H1 (cell line): ENCODE measurements at regions not wholly inside any gene's neighbourhood (a gene's known extent, or its start where the extent isn't known, plus 50 kb on each side); places are given as distances from the start of the nearest gene placed in this dataset.

Experiments
- CTCF ChIA-PET: fragments of 300-600 bp; sonication (Branson Sonifier 250); formaldehyde crosslinking; loops from one replicate; lab custom pipeline; 2021; ENCODE audit not compliant: partially characterized antibody; lab: Charles Lee
- POLR2A ChIA-PET: fragments of 300-600 bp; sonication (Branson Sonifier 250); formaldehyde crosslinking; loops from one replicate; lab custom pipeline; 2021; ENCODE audit warnings: inconsistent platforms; ENCODE audit not compliant: partially characterized antibody; lab: Charles Lee
- DNase-seq, 2 experiments: peaks; one replicate each; pipeline versions ENCODE4 v3.0.0 to v3.0.0-alpha.2; 2010 to 2022; ENCODE audit warnings: low spot score in 2 of 2, low read depth in 1 of 2, mixed read lengths in 1 of 2
- FAIRE-seq: peaks from 2 replicates; lab custom pipeline; 2011; peaks lifted over from hg19 to GRCh38; lab: Jason Lieb, UNC
- H2AFZ ChIP-seq: 2 replicates; pipeline ENCODE4 v1.8.1; 2012; ENCODE audit warnings: low read length, inconsistent platforms
- H2AK5ac ChIP-seq: 2 replicates; pipeline ENCODE4 v1.6.1; 2013; ENCODE audit warnings: low read depth, low read length
- H2BK120ac ChIP-seq: replicated peaks from 2 replicates; pipeline ENCODE3; 2013; ENCODE audit warnings: low read depth, low read length, inconsistent platforms
- H2BK12ac ChIP-seq: 2 replicates; pipeline ENCODE4 v1.6.1; 2013; ENCODE audit warnings: low read depth, low read length
- H2BK15ac ChIP-seq: 2 replicates; pipeline ENCODE4 v1.6.1; 2013; ENCODE audit warnings: low read length
- H2BK20ac ChIP-seq: 2 replicates; pipeline ENCODE4 v1.6.1; 2013; ENCODE audit warnings: low read length
- H2BK5ac ChIP-seq: 2 replicates; pipeline ENCODE4 v1.6.1; 2013; ENCODE audit warnings: low read depth, low read length
- H3K14ac ChIP-seq: 2 replicates; pipeline ENCODE4 v1.6.1; 2013; ENCODE audit warnings: inconsistent platforms; ENCODE audit not compliant: insufficient read length
- H3K18ac ChIP-seq: 2 replicates; pipeline ENCODE4 v1.6.1; 2013; ENCODE audit warnings: low read length; ENCODE audit errors: extremely low read depth
- H3K23ac ChIP-seq: 2 replicates; pipeline ENCODE4 v1.6.1; 2013; ENCODE audit warnings: inconsistent platforms; ENCODE audit not compliant: insufficient read length
- H3K23me2 ChIP-seq: 2 replicates; pipeline ENCODE4 v1.6.1; 2013; ENCODE audit warnings: low read depth, low read length
- H3K27ac ChIP-seq: 2 replicates; pipeline ENCODE4 v1.6.1; 2011; ENCODE audit warnings: low read depth, low read length, inconsistent platforms
- H3K27me3 ChIP-seq, 4 experiments: replicated peaks in 1 of 4; 1 replicate in 1 of 4; 2 replicates in 3 of 4; pipeline versions ENCODE4 v1.6.1 to v1.8.1; 2011 to 2013; ENCODE audit warnings: low read length in 3 of 4, mild to moderate bottlenecking in 3 of 4, inconsistent platforms in 2 of 4, mixed read lengths in 2 of 4, moderate library complexity in 1 of 4; ENCODE audit not compliant: control insufficient read depth in 3 of 4, insufficient read depth in 3 of 4; ENCODE audit errors: extremely low read depth in 1 of 4
- H3K36me3 ChIP-seq, 4 experiments: 2 replicates each; pipeline versions ENCODE4 v1.6.1 to v1.8.1; 2011 to 2013; ENCODE audit warnings: mild to moderate bottlenecking in 4 of 4, low read length in 3 of 4, moderate library complexity in 2 of 4, control low read depth in 1 of 4, inconsistent platforms in 1 of 4; ENCODE audit not compliant: insufficient read depth in 4 of 4, control insufficient read depth in 2 of 4
- H3K4ac ChIP-seq: replicated peaks from 2 replicates; pipeline ENCODE3; 2013; ENCODE audit warnings: low read length, low read depth, mixed read lengths, inconsistent platforms; ENCODE audit not compliant: insufficient read length
- H3K4me1 ChIP-seq, 4 experiments: replicated peaks in 1 of 4; 1 replicate in 1 of 4; 2 replicates in 3 of 4; pipeline versions ENCODE4 v1.6.1 to v1.8.1; 2011 to 2013; ENCODE audit warnings: low read length in 3 of 4, inconsistent platforms in 2 of 4, mixed read lengths in 1 of 4; ENCODE audit not compliant: insufficient read depth in 4 of 4, control insufficient read depth in 3 of 4
- H3K4me2 ChIP-seq, 2 experiments: 2 replicates each; pipeline versions ENCODE4 v1.6.1 to v1.8.1; 2011 to 2013; ENCODE audit warnings: low read depth in 2 of 2, low read length in 2 of 2, control low read depth in 1 of 2, inconsistent platforms in 1 of 2, mild to moderate bottlenecking in 1 of 2; ENCODE audit not compliant: insufficient read depth in 1 of 2
- H3K4me3 ChIP-seq, 4 experiments: fragments of 200-600, 300-600 bp in 1 of 4; sonication (generic), shearing (Covaris generic), sonication (Bioruptor Twin) in 1 of 4; 2 replicates each; pipeline versions ENCODE4 v1.5.1 to v1.8.1; 2011 to 2016; ENCODE audit warnings: low read length in 4 of 4, low read depth in 3 of 4, control low read depth in 2 of 4, inconsistent platforms in 2 of 4, mild to moderate bottlenecking in 2 of 4, mixed read lengths in 1 of 4, moderate library complexity in 1 of 4; ENCODE audit not compliant: insufficient read depth in 2 of 4; ENCODE audit errors: extremely low read depth in 1 of 4
- H3K56ac ChIP-seq: replicated peaks from 2 replicates; pipeline ENCODE3; 2013; ENCODE audit warnings: low read depth, mild to moderate bottlenecking, mixed read lengths, low read length, inconsistent platforms; ENCODE audit not compliant: insufficient read length
- H3K79me1 ChIP-seq: 2 replicates; pipeline ENCODE4 v1.6.1; 2013; ENCODE audit warnings: low read depth, low read length, control low read depth
- H3K79me2 ChIP-seq, 2 experiments: 2 replicates each; pipeline versions ENCODE4 v1.6.1 to v1.8.1; 2012 to 2013; ENCODE audit warnings: low read length in 2 of 2, mild to moderate bottlenecking in 2 of 2, inconsistent platforms in 1 of 2; ENCODE audit not compliant: insufficient read depth in 2 of 2, control insufficient read depth in 1 of 2
- H3K9ac ChIP-seq, 4 experiments: replicated peaks in 1 of 4; 1 replicate in 1 of 4; 2 replicates in 3 of 4; pipeline versions ENCODE4 v1.6.1 to v1.8.1; 2011 to 2013; ENCODE audit warnings: low read depth in 3 of 4, low read length in 3 of 4, control low read depth in 2 of 4, mild to moderate bottlenecking in 2 of 4, moderate library complexity in 2 of 4, inconsistent platforms in 1 of 4; ENCODE audit errors: extremely low read depth in 1 of 4
- H3K9me3 ChIP-seq, 2 experiments: 2 replicates each; pipeline versions ENCODE4 v1.6.1 to v1.8.1; 2012 to 2013; ENCODE audit warnings: mild to moderate bottlenecking in 2 of 2, moderate library complexity in 2 of 2, control low read depth in 1 of 2, inconsistent platforms in 1 of 2, low read depth in 1 of 2, low read length in 1 of 2, mixed read lengths in 1 of 2; ENCODE audit not compliant: insufficient read depth in 2 of 2
- H4K20me1 ChIP-seq, 2 experiments: replicated peaks in 1 of 2; 2 replicates each; pipeline versions ENCODE3 to v1.8.1; 2011 to 2013; ENCODE audit warnings: inconsistent platforms in 2 of 2, low read length in 2 of 2, mild to moderate bottlenecking in 1 of 2; ENCODE audit not compliant: insufficient read depth in 2 of 2, control insufficient read depth in 1 of 2
- H4K5ac ChIP-seq: 2 replicates; pipeline ENCODE4 v1.6.1; 2013; ENCODE audit warnings: low read length, low read depth, mixed read lengths, inconsistent platforms; ENCODE audit not compliant: insufficient read length
- H4K8ac ChIP-seq: 2 replicates; pipeline ENCODE4 v1.8.0; 2013; ENCODE audit warnings: mild to moderate bottlenecking, moderate library complexity, low read length, inconsistent platforms; ENCODE audit not compliant: insufficient read depth; ENCODE audit errors: extremely low read depth
- H4K91ac ChIP-seq: replicated peaks from 2 replicates; pipeline ENCODE3; 2013; ENCODE audit warnings: low read length, mixed read lengths, inconsistent platforms; ENCODE audit not compliant: insufficient read length
- BCL11A ChIP-seq, 2 experiments: IDR thresholded peaks; one replicate each; pipeline ENCODE4 v1.6.1; 2011; ENCODE audit warnings: low read depth in 2 of 2, low read length in 2 of 2, mild to moderate bottlenecking in 2 of 2
- WGBS, 2 experiments: shearing (Covaris generic) in 1 of 2; methylation state at CpG; one replicate each; pipeline versions ENCODE4 v1.1.6 to v1.1.7; 2013 to 2015; ENCODE audit warnings: low lambda C conversion rate in 2 of 2, mixed read lengths in 2 of 2, inconsistent platforms in 1 of 2, low coverage in 1 of 2, missing lambda C conversion rate in 1 of 2; ENCODE audit not compliant: insufficient replicate concordance in 2 of 2, insufficient coverage in 1 of 2, insufficient read length in 1 of 2; ENCODE audit errors: extremely low coverage in 1 of 2, missing lambda C conversion rate in 1 of 2; 5-methylcytosine and 5-hydroxymethylcytosine counted together

- Histone ChIP-seq H4K5ac (no peak overlapping the region), H3K36me3 (no peaks in the 10 kb centered on the region), H3K4ac (no peak overlapping the region), H3K79me1 (no peaks in the 10 kb centered on the region), H3K14ac (no peak overlapping the region), H2BK20ac (no peak overlapping the region), H3K9ac (no peak overlapping the region), H4K8ac (no peak overlapping the region), H2BK15ac (no peak overlapping the region), H4K91ac (no peak overlapping the region), H3K9me3 (no peaks in the 10 kb centered on the region), H2BK12ac (no peak overlapping the region), H4K20me1 (no peaks in the 10 kb centered on the region), H2BK120ac (no peak overlapping the region), H3K27ac (no peak overlapping the region), H3K4me1 (no peaks in the 10 kb centered on the region), H3K4me2 (no peak overlapping the region), H2BK5ac (no peak overlapping the region), H3K79me2 (no peaks in the 10 kb centered on the region), H3K27me3 (no peaks in the 10 kb centered on the region), H3K56ac (no peak overlapping the region), H3K4me3 (no peak overlapping the region), H2AFZ (no peak overlapping the region), H3K18ac (no peak overlapping the region), H3K23ac (no peak overlapping the region), H2AK5ac (no peak overlapping the region), H3K23me2 (no peaks in the 10 kb centered on the region)
- TF ChIP-seq BCL11A (IDR thresholded peaks at IDR 0.05; ENCODE audit: low read depth in 2 of 2, low read length in 2 of 2), result no peak
- WGBS, 2 experiments, result 96% methylated on average over 2 of the region's 2 CpGs; no CpG with 5 or more reads in 1 of the 2 experiments
- CTCF ChIA-PET, result no interaction called here
- FAIRE-seq, result no peak
- no peak for DNase-seq
- POLR2A ChIA-PET, result no interaction called here
Measured at GRCh38 chr1:103198076-103198475, 89.8 kb upstream of the COL11A1 start.
